GM03348 (cell line): ENCODE measurements at regions not wholly inside any gene's neighbourhood (a gene's known extent, or its start where the extent isn't known, plus 50 kb on each side); places are given as distances from the start of the nearest gene placed in this dataset.
A peak's percentile ranks its signal among the peaks of the same experiment; 100 is the strongest.

Experiments
- DNase-seq: peaks from one replicate; pipeline ENCODE4 v3.0.0; 2012; ENCODE audit warnings: low spot score

DNA sequence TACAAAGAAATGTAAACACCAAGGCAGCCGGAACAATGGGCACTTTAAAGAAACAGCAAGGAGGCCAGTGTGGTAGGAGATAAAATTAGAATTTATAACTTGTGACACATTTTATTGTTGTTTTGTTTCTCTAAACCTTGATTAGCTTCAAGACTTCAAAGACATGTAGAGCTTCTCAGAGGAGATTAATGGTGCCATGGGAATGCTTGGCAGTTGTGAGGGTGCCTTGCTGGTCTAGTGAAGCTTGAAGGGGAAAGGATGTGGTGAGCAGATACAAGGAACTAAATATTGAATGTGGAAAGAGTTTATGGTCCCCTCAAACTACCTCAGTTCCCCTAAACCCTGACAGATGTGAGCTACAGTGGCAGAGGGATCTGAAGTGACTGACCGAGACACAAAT is 322.4 kb upstream of the ADAMTS16 start:
- no peak for DNase-seq

DNA sequence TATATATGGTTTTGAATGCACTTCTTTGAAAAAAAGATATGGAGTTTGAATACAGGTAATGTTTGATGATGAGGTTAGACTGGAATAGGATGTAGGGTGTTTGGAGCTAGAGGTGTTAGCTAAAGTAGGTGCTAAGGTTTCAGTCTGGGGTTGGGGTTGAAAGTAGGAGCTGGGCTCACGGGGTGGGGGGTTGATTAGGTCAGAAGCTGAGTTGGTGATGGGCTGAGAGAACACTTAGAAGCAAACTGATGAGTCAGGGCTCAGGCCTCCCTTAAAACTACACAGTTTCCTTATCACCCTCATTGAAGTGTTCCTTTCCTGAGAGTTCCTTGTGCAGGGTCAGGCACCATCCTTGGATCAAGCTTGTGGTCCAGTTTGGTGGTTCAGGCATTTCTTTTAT is 308.8 kb upstream of the ADAMTS16 start:
- no peak for DNase-seq

DNA sequence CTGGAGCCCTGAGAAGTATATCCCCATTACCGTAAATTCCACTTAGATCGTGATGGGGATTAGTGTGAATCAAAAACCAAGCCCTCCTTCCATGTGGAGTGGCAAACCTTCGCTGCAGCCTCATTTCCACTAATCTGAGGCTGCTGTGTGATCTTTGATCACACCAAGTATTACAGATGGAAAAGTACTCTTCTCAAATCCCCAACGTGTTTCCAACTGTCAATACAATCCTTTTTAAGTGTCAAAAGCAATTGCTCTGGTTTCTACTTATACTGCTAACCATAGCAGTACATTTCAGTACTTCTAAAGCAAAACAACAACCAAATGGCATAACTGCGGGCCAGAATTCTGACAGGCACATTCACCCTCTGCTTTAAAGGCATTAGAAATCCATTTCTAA is 307.7 kb upstream of the ADAMTS16 start:
- no peak for DNase-seq

DNA sequence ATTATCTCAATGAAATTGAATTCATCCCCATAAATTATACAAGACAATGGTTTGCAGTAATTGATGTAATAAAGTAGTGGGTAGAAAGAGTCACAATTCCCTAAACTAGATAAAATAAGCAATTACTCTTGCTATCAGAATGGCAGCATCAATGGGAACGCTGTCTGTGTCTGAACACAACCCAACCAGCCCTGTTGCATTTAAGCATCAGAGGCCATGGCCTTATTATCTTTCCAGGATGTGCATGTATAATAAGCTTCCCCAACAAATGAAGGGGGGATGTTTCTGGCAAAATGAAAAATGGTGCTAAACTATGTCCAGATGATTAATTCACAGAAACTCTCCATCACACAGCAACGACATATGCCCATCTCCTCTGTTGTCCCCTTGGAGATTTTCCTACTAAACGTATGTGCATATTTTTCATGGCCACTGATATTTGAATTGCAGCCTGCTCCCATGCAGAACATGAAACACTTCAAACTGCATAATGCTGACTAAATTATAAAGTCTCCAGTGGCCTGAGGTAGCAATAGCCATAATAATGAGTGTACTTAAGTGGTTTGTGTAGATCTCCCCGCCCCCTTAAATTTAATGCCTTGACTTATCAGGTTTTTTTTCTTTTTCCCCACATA is 306.9 kb upstream of the ADAMTS16 start:
- DNase-seq = no peak

DNA sequence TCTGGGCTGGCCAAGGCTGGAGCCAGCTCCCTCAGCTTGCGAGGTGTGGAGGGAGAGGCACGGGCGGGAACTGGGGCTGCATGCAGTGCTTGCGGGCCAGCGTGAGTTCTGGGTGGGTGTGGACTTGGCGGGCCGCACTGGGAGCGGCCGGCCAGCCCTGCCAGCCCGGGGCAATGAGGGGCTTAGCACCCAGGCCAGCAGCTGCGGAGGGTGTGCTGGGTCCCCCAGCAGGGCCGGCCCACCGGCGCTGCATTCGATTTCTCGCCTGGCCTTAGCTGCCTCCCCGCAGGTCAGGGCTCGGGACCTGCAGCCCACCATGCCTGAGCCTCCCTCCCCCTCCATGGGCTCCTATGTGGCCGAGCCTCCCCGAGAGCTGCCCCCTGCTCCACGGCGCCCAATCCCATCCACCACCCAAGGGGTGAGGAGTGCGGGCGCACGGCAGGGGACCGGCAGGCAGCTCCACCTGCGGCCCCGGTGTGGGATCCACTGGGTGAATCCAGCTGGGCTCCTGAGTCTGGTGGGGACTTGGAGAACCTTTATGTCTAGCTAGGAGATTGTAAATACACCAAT is 302.6 kb upstream of the ADAMTS16 start:
- no peak for DNase-seq

DNA sequence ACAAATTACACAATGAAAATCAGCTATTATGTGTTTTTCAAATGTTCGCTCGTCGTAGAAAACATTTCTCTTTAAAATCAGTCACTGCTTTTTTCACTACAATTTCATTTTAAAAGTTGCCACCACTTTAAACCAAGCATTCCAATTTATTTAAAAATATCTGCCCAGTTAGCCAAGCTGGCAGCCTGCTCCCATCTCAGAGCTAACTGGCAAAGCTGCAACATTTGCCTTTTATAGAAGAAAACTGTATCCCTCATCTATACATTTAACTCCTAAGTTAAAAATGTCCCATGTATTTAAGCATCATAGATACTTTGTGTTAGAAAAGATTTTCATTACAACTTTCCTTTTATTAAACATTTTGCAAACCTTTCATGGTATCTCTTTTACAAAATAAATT is 294.9 kb upstream of the ADAMTS16 start:
- DNase-seq = no peak

DNA sequence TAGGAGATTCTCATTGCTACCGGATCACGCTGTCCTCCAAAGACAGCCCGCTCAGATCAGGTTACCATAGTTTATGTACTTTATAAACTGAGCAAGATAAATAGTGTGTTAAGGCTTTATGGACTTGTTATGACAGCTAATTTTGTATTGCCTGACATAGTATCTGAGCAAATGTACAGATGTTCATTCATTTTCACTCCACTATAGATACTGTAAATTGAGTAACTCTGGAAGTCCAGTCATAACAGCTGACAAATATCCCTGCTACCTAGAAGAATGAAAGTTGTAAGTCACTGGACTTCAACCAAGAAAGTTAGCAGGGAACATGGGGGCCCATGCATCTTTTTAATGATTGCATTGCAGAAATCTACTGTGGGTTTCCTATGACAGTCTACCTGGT is 292.4 kb upstream of the ADAMTS16 start:
- DNase-seq = no peak

DNA sequence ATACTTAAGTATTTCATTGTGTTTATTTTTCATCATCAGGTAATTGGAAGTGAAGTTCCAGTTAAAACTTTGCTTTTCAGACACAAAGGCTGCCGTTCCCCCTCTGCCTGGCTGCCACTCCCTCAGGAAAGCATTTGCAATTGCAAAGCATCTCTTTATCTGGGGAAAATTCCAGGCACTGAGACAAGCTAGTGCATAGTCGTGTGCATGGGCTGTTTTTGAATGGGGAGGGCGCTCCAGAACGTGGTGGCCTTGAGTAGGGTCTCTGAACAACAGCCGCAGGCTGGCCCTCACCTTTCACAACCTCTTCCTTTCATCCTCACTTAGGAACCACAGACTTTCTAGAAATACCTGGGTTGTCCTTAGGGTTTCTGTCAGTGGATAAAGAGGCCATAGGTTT is 285.1 kb upstream of the ADAMTS16 start:
- no peak for DNase-seq

DNA sequence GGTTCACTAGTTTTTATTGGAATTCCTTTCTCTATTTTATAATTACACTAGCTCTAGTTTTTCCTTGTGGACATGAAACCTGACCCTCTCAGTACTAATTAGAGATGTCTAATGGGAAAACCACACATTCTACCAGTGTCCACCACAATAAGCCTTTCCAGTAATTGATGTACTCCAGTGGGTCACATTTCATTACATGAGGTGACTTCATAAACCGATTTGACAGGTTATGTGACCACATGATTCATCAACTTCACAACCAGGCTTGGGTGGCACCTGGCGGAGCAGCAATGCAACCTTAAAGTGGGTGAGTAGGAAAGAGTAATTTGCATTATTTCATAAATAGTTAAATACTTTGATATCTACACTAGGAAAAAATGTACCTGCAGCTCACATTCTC is 284.2 kb upstream of the ADAMTS16 start:
- no peak for DNase-seq

DNA sequence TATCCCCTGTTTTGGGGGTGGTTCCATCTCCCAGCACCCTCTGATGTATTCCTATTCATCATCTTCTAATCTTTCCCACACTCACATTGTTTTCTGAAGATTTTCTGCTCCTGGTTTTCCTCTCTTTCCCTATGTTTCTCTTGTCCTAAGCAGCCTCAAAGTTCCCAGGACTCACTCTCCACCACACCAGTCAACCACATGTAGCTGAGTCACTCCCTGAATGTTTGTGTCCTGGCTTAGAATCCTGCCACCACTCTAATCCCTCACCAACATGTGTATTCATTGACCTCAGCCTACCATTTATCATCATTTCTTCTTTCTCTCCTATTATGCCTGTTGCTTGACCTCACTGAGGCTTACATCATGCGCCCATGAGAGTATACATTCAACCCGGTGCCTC is 282.4 kb upstream of the ADAMTS16 start:
- DNase-seq = no peak

DNA sequence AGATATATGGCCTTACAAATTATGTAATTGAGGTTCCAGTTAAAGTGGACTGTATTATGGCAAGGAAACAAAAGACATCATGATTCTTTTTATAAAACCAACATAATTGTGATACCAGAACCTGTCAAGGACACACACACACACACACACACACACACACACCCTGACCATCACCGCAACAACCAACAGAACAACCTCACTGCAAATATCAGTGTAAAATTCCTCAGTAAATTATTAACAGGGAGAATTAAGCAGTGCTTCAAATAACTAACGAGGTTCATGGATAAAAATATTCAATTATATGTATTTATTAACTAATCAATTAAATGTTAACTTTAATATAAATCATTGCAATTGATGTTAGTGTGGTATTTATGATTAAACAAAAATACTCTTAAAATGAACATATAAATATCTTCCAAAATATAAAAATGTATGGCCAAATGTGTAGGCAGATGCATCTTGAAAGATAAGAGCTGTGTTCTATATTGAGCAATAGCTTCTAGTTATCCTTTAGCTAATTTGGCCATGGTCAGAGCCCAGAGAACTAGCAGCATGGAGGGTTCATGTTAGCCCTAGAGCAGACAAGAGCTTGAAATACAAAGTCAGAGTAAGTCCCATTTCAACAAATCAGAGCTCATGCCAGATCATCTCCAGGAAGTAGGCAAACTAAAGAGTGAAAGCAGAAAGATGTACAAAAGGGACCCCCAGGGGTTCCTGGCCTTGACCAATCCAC is 280.5 kb upstream of the ADAMTS16 start:
- no peak for DNase-seq

DNA sequence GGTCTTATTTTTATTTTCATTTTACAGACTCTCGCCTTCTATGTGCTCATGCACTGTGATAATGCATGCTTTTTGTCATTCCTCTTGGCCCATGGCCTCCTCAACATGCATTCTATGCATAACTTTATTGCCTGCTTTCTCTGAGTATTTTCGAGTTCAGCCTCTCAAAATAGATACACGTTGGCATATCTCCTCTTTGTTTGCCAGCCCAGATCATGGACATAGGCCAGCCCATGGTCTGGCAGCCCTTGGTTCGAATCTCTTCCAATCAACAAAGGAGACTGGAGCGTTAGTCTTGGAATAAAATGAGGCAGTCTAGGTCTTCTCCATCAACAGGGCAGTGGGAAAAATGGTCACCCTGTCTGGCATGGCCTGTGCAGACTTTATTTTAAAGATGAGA is 279.5 kb upstream of the ADAMTS16 start:
- no peak for DNase-seq

DNA sequence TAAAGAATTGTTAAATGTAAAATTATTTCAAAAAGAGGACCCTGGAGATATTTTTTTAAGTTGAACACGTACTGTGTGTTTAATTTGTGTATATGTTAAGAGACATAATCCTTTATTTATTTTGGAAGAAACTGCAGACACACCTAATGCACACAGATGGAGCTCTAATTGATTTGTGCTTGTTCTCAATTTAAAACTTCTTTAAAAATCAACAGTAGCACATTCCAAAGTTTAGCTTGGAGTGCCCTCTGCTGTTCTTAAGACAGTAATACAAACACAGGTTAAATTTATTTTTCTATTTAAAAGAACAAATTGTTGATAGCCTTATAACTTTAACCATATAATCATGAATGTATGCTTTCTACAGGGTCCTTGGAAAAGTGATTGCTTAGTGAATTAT is 277.6 kb upstream of the ADAMTS16 start:
- peak; percentile 62 for DNase-seq

DNA sequence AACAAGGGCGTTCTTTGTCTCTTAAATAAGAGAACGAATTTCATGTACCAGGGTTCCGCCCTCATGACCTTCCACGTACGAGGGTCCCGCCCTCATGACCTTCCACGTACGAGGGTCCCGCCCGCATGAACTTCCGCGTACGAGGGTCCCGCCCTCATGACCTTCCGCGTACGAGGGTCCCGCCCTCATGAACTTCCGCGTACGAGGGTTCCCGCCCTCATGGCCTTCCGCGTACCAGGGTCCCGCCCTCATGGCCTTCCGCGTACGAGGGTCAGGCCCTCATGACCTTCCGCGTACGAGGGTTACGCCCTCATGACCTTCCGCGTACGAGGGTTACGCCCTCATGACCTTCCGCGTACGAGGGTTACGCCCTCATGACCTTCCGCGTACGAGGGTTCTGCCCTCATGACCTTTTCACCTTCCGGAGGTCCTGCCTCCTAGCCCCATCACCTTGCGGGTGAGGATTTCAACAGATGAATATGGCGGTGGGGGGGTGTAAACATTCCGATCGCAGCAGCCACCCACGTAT is 273.9 kb upstream of the ADAMTS16 start:
- no peak for DNase-seq

DNA sequence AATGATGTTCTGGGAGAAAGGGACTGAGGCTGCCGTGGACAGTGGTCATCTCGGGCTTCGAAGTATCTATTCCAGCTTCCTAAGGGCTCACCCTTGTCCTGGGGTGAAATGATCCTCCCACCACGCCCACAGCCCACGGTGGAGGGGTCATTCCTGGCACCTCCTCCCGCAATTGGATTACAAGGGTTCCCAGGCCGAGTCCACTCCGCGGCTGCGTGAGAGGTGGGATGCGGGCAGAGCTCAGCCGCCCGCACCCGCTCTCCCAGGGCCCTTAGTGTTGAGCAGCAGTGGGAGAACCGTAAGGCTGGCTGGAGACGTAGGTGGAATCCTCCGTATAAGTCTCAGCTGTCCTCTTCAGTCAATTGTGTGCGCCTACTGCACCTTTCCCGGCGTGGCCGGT is 273.3 kb upstream of the ADAMTS16 start:
- no peak for DNase-seq

DNA sequence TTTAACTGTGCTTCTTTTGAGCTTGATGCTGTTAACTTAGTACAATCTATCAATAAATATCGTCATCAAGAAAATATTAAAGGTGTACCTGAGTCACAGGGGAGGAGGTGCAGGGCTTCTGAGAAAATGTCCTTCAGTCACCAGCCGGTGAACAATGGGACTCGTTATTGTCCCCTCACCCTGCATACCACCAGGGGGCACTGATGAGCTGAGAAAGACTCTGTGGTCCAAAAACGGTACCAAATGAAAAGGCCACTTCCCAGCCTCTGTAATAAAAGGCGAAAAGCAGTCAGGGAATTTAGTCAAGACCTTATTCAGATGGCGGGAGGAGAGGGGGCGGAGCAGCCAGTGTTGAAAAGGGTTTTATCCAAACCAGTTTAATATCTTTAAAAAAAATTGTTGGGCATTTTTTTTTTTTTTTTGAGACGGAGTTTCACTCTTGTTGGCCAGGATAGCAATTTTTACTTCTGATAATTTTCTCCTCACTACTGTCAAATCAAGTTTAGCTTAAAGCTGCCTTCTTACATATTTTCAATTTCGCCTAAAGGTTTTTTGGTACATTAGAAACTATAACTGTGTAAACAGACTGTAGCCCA is 271.9 kb upstream of the ADAMTS16 start:
- DNase-seq = peak; percentile 85

DNA sequence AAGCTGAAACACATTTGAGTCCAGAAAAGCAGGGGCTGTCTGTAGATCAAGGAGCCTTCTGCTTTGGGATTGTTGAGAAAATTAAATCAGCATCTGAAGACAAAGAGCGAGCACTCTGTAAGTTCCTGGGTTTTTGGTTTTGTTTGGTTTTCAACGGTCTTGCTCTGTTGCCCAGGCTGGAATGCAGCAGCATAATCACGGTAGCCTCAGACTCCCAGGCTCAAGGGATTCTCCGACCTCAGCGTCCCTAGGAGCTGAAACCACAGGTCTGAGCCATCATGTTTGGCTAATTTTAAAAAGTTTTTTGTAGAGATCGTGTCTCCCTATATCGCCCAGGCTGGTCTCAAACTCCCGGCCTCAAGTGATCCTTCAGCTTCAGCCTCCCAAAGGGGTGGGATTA is 266.5 kb upstream of the ADAMTS16 start:
- no peak for DNase-seq

DNA sequence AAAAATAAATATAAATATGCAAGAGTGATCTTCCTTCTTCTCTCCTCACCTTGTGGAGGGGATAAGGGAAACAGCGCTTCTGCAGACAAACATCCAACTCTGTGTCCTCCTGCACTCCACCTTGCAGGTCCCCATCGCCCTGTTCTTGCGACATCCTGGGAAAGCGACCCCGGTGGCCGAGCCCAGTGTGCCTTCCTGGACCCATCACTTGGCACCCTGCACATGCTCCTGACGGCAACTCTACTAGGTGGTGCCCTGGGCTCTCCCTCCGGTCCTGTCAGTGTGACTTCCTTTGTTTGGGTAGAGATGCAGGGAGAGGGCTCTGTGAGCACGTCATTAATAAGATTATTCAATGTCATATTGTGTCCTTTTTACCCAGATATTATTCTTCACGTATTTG is 266.0 kb upstream of the ADAMTS16 start:
- DNase-seq = no peak

DNA sequence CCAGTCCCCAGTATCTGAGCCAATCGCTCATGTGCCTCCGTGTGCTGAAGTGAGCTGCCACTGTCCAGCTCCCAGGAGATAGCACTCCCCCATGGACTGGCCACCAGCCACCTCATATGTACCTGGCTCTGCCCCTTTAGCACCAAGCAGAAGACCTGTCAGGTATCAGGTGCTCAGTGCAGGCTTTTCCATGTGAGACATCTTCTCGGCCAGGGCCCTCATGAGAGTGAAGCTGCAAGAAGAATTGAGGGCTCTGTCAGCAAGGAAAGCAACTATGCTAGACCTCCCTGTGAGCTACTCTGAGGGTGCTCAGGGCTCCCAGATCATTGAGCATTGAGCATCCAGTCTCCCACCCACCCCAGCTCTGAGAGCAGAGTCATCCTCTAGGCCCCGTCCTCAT is 264.2 kb upstream of the ADAMTS16 start:
- no peak for DNase-seq

DNA sequence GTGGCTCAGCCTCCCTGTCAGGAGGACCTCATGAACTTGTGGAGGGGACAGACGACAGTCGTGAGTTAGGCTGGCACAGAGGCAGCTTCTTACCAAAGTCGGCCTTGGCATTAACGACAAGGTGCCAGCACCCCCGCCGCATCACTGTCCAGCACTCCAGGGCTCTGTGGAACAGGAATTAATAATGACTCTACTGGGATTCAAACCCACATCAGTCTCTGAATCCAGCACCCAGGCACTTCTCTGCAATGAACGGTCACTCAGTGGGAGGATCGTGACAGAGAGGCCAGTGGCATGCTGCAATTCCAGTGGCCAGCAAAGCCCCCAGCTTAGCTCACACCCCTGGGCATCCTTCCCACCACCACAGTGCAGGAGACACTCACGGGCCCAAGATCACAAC is 263.3 kb upstream of the ADAMTS16 start:
- DNase-seq = no peak

DNA sequence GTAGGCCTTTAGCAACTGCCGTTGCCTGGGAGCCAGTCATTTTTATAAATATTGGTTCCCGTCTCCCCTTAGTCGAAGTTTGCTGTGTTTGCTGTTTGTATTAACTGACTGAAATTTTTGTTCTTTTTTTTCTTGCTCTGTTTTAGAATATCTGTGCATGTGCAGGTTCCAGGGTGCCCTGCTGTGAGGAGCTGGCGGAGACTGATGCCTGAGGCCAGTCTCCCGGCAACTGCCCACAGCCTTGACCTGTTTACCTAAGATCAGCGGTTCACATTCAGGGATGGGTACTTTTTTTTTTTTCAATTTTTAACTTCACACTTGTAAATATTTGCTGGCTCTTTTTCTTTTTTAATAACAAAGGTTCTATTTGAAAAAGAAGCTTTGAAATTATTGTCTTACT is 262.6 kb upstream of the ADAMTS16 start:
- DNase-seq = no peak

DNA sequence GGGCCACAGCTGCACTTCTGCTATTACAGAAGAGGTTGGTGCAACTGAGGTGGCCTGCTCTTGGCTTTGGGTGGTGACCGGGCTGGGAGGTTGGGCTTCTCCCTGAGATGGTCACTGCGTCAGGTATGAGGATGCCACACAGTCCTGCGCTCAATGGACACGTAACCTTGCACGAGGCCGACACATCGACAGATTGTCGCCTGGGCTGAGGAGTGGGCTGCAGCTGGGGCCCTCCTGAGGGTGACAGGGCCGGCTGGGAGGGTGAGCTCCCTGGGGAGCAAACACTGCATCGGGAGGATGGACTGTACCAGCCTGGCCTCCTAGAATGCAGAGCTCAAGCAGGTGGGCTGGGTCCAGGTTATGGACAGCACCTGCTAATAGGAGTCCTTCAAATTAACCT is 261.1 kb upstream of the ADAMTS16 start:
- DNase-seq = no peak

DNA sequence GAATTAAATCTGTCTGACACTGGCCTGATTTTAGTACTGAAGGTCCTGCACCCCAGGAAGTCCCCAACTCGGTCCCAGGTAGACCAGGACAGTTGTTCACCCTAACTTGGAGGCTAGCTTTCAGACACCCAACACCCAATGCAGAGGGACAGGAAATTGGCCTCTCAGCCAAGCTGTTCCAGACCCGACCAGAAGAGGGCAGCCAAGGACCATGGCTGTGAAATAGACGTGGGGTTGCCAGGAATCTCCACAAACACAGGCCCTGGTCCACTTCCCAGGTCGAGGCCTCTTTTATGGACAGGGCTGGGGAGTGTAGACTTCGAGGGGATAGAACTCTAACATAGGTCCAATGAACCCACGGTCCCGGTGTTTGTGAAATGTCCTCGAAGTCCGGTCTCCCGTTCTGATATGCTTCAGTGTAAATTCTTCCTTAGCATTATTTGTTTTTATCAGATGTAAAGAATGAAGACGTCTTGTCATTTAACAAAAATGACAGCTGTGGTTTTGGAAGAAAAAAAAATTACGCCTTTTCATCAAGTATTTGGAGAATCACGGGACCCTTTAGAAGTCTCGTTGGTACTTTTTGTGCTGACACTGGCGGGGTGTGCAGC is 260.3 kb upstream of the ADAMTS16 start:
- DNase-seq = peak; percentile 91
